ENCODE measurements at regions not wholly inside any gene's neighbourhood (a gene's known extent, or its start where the extent isn't known, plus 50 kb on each side); places are given as distances from the start of the nearest gene placed in this dataset.
"Not testable (repeated sequence)": the region's sequence is repeated elsewhere in the genome, so short reads cannot be mapped to it uniquely, and the experiment has no call there.

GRCh38 chrY:3404241-3404640, 174.6 kb upstream of the TGIF2LY start:
- CTCF ChIA-PET; POLR2A ChIA-PET; intact Hi-C loops (cut with micrococcal nuclease); H3K9me1 ChIP-seq (replicated peaks; ENCODE audit: control insufficient read depth, extremely low read depth, insufficient read depth, low read length); H4K20me1 ChIP-seq (replicated peaks; ENCODE audit: control insufficient read depth, extremely low read depth, insufficient read depth, low read length); dilution Hi-C loops (cut with MboI; ENCODE audit: extremely low pct_ligation_motif_present, low sequenced_read_pairs); H3K9ac ChIP-seq (replicated peaks; ENCODE audit: extremely low read depth, insufficient read depth, low read length); H3K27ac ChIP-seq (ENCODE audit: insufficient read depth, low read depth, low read length); H2AFZ ChIP-seq (ENCODE audit: low read depth, low read length); H3K9me3 ChIP-seq (replicated peaks; ENCODE audit: control insufficient read depth, insufficient read depth, low read length); H3K4me1 ChIP-seq (ENCODE audit: control insufficient read depth, extremely low read depth, insufficient read depth, low read length); H3K27me3 ChIP-seq (ENCODE audit: control insufficient read depth in 2 of 2, insufficient read depth in 2 of 2, low read length in 2 of 2); BruUV-seq (replicated peaks); H3K36me3 ChIP-seq (ENCODE audit: control insufficient read depth in 2 of 2, extremely low read depth in 1 of 2, insufficient read depth in 2 of 2, low read length in 2 of 2); FAIRE-seq; H3K79me2 ChIP-seq (ENCODE audit: control insufficient read depth, insufficient read depth, low read length); H3K4me3 ChIP-seq (replicated peaks in 1 of 3; ENCODE audit: insufficient read depth in 1 of 3, low read depth in 1 of 3, low read length in 3 of 3); H3K4me2 ChIP-seq (ENCODE audit: insufficient read depth, low read length): not testable (repeated sequence)
- DNase-seq (ENCODE audit: low read depth, low spot score) = peak; percentile 2

GRCh38 chrY:3405585-3405984, 173.3 kb upstream of the TGIF2LY start:
- H3K36me3 ChIP-seq (ENCODE audit: control insufficient read depth in 2 of 2, extremely low read depth in 1 of 2, insufficient read depth in 2 of 2, low read length in 2 of 2); H3K4me2 ChIP-seq (ENCODE audit: insufficient read depth, low read length); H3K9me1 ChIP-seq (replicated peaks; ENCODE audit: control insufficient read depth, extremely low read depth, insufficient read depth, low read length); H3K4me1 ChIP-seq (ENCODE audit: control insufficient read depth, extremely low read depth, insufficient read depth, low read length); intact Hi-C loops (cut with micrococcal nuclease); dilution Hi-C loops (cut with MboI; ENCODE audit: extremely low pct_ligation_motif_present, low sequenced_read_pairs); H3K4me3 ChIP-seq (replicated peaks in 1 of 3; ENCODE audit: insufficient read depth in 1 of 3, low read depth in 1 of 3, low read length in 3 of 3); H3K9ac ChIP-seq (replicated peaks; ENCODE audit: extremely low read depth, insufficient read depth, low read length); POLR2A ChIA-PET; H3K27ac ChIP-seq (ENCODE audit: insufficient read depth, low read depth, low read length); H2AFZ ChIP-seq (ENCODE audit: low read depth, low read length); BruUV-seq (replicated peaks); H3K79me2 ChIP-seq (ENCODE audit: control insufficient read depth, insufficient read depth, low read length); H4K20me1 ChIP-seq (replicated peaks; ENCODE audit: control insufficient read depth, extremely low read depth, insufficient read depth, low read length); FAIRE-seq; H3K9me3 ChIP-seq (replicated peaks; ENCODE audit: control insufficient read depth, insufficient read depth, low read length); H3K27me3 ChIP-seq (ENCODE audit: control insufficient read depth in 2 of 2, insufficient read depth in 2 of 2, low read length in 2 of 2): not testable (repeated sequence)
- CTCF ChIA-PET = interaction anchor here (1.6 kb wide), 1 partner anchor 1078 kb away, joined by 5 read pairs; no protein-coding TSS in a partner anchor
- peak; percentile 2 for DNase-seq (ENCODE audit: low read depth, low spot score)

- H3K4me3 ChIP-seq (replicated peaks in 1 of 3; ENCODE audit: insufficient read depth in 1 of 3, low read depth in 1 of 3, low read length in 3 of 3); H3K9me1 ChIP-seq (replicated peaks; ENCODE audit: control insufficient read depth, extremely low read depth, insufficient read depth, low read length); CTCF ChIA-PET; H3K27me3 ChIP-seq (ENCODE audit: control insufficient read depth in 2 of 2, insufficient read depth in 2 of 2, low read length in 2 of 2); H3K36me3 ChIP-seq (ENCODE audit: control insufficient read depth in 2 of 2, extremely low read depth in 1 of 2, insufficient read depth in 2 of 2, low read length in 2 of 2); H3K4me2 ChIP-seq (ENCODE audit: insufficient read depth, low read length); H3K9ac ChIP-seq (replicated peaks; ENCODE audit: extremely low read depth, insufficient read depth, low read length); H3K79me2 ChIP-seq (ENCODE audit: control insufficient read depth, insufficient read depth, low read length); POLR2A ChIA-PET; intact Hi-C loops (cut with micrococcal nuclease); DNase-seq (ENCODE audit: low read depth, low spot score); H3K27ac ChIP-seq (ENCODE audit: insufficient read depth, low read depth, low read length); dilution Hi-C loops (cut with MboI; ENCODE audit: extremely low pct_ligation_motif_present, low sequenced_read_pairs); H4K20me1 ChIP-seq (replicated peaks; ENCODE audit: control insufficient read depth, extremely low read depth, insufficient read depth, low read length); H3K4me1 ChIP-seq (ENCODE audit: control insufficient read depth, extremely low read depth, insufficient read depth, low read length); H2AFZ ChIP-seq (ENCODE audit: low read depth, low read length); H3K9me3 ChIP-seq (replicated peaks; ENCODE audit: control insufficient read depth, insufficient read depth, low read length); BruUV-seq (replicated peaks): not testable (repeated sequence)
- peak; percentile 28 for FAIRE-seq
Measured at GRCh38 chrY:3406896-3407452, 171.9 kb upstream of the TGIF2LY start.

- H3K4me3 ChIP-seq (replicated peaks in 1 of 3; ENCODE audit: insufficient read depth in 1 of 3, low read depth in 1 of 3, low read length in 3 of 3); H3K27ac ChIP-seq (ENCODE audit: insufficient read depth, low read depth, low read length); BruUV-seq (replicated peaks); FAIRE-seq; H2AFZ ChIP-seq (ENCODE audit: low read depth, low read length); H3K9me1 ChIP-seq (replicated peaks; ENCODE audit: control insufficient read depth, extremely low read depth, insufficient read depth, low read length); intact Hi-C loops (cut with micrococcal nuclease); H3K9ac ChIP-seq (replicated peaks; ENCODE audit: extremely low read depth, insufficient read depth, low read length); H4K20me1 ChIP-seq (replicated peaks; ENCODE audit: control insufficient read depth, extremely low read depth, insufficient read depth, low read length); dilution Hi-C loops (cut with MboI; ENCODE audit: extremely low pct_ligation_motif_present, low sequenced_read_pairs); DNase-seq (ENCODE audit: low read depth, low spot score); H3K79me2 ChIP-seq (ENCODE audit: control insufficient read depth, insufficient read depth, low read length); H3K4me2 ChIP-seq (ENCODE audit: insufficient read depth, low read length); POLR2A ChIA-PET; H3K36me3 ChIP-seq (ENCODE audit: control insufficient read depth in 2 of 2, extremely low read depth in 1 of 2, insufficient read depth in 2 of 2, low read length in 2 of 2); H3K9me3 ChIP-seq (replicated peaks; ENCODE audit: control insufficient read depth, insufficient read depth, low read length); H3K27me3 ChIP-seq (ENCODE audit: control insufficient read depth in 2 of 2, insufficient read depth in 2 of 2, low read length in 2 of 2); H3K4me1 ChIP-seq (ENCODE audit: control insufficient read depth, extremely low read depth, insufficient read depth, low read length); CTCF ChIA-PET: not testable (repeated sequence)
Measured at GRCh38 chrY:3410322-3410892, 168.5 kb upstream of the TGIF2LY start.
